ENCODE measurements at regions not wholly inside any gene's neighbourhood (a gene's known extent, or its start where the extent isn't known, plus 50 kb on each side); places are given as distances from the start of the nearest gene placed in this dataset.

- no peak for DNase-seq (ENCODE audit: low spot score)
- no peak for TF ChIP-seq CTCF (IDR thresholded peaks at IDR 0.05)
- ATAC-seq (ENCODE audit: low FRiP score), result no peak
Measured at GRCh38 chr3:177746337-177746933, 549.2 kb upstream of the TBL1XR1 start.

- TF ChIP-seq CTCF (IDR thresholded peaks at IDR 0.05), result no peak
- no peak for ATAC-seq (ENCODE audit: low FRiP score)
- DNase-seq (ENCODE audit: low spot score), result no peak
Measured at GRCh38 chr3:177749836-177750235, 552.6 kb upstream of the TBL1XR1 start.

GRCh38 chr3:177750436-177750835 lies 553.2 kb upstream of the TBL1XR1 start:
- DNase-seq (ENCODE audit: low spot score) (no peak), ATAC-seq (ENCODE audit: low FRiP score) (no peak)
- TF ChIP-seq CTCF (IDR thresholded peaks at IDR 0.05), result no peak

GRCh38 chr3:177751770-177752169 lies 554.5 kb upstream of the TBL1XR1 start:
- no peak for TF ChIP-seq CTCF (IDR thresholded peaks at IDR 0.05)
- ATAC-seq (ENCODE audit: low FRiP score), result no peak
- DNase-seq (ENCODE audit: low spot score), result no peak

- TF ChIP-seq CTCF (IDR thresholded peaks at IDR 0.05), result no peak
- ATAC-seq (ENCODE audit: low FRiP score), result no peak
Measured at GRCh38 chr3:177752831-177753230, 555.5 kb upstream of the TBL1XR1 start.

GRCh38 chr3:177753451-177754155 lies 556.3 kb upstream of the TBL1XR1 start:
- TF ChIP-seq CTCF (IDR thresholded peaks at IDR 0.05), result no peak
- ATAC-seq (ENCODE audit: low FRiP score) (peak; percentile 35), DNase-seq (ENCODE audit: low spot score) (no peak)

More at GRCh38 chr3:177752831-177753230, 555.5 kb upstream of the TBL1XR1 start:
- DNase-seq (ENCODE audit: low spot score), result no peak

GRCh38 chr3:177754508-177754921 lies 557.2 kb upstream of the TBL1XR1 start:
- no peak for TF ChIP-seq CTCF (IDR thresholded peaks at IDR 0.05)
- ATAC-seq (ENCODE audit: low FRiP score) (no peak), DNase-seq (ENCODE audit: low spot score) (no peak)

All from omental fat pad (tissue), 3 donors.